UCSD-AML1 (cell line): ENCODE measurements at regions not wholly inside any gene's neighbourhood (a gene's known extent, or its start where the extent isn't known, plus 50 kb on each side); places are given as distances from the start of the nearest gene placed in this dataset.

ENCODE experiments used
- DNase-seq: peaks from one replicate; lab custom pipeline; 2025; ENCODE audit not compliant: unreplicated experiment; lab: John Stamatoyannopoulos, UW

DNA sequence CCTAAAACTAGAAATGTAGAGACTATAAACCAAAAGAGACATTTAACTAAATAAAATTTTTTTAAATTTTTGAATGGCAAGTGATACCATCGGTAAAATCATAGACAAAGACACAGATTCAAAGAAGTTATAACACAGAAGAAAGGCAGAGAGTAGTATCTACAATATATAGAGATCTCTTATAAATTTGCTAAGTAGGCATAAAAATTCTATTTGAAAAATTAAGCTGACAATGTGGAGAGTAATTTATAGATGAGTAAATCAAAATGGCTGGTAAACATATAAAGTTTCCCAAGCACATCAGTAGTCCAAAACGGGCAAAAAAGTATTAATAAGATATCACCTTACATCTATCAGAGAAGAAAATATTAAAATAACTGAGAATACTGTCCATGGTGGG is 1061.0 kb downstream of the ADGRL2 start:
- DNase-seq = no peak

DNA sequence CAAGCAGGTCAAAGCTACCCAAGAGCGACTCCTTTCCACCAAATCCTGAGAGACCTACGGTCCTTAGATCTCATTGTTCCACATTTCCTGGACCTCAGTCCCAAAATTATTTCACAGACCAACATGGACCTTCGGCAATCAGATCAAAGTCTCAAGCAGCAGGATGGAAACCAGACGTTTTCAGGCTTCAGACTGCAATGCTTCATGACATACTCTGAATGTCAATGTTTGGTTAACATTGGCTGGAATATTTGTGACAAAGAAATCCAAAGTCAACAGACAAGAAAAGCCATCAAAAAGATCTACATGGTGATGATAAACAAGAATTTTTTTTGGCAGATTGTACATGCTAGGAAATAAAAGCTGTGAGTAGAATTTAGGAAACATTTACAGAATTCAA is 1057.3 kb downstream of the ADGRL2 start:
- no peak for DNase-seq

DNA sequence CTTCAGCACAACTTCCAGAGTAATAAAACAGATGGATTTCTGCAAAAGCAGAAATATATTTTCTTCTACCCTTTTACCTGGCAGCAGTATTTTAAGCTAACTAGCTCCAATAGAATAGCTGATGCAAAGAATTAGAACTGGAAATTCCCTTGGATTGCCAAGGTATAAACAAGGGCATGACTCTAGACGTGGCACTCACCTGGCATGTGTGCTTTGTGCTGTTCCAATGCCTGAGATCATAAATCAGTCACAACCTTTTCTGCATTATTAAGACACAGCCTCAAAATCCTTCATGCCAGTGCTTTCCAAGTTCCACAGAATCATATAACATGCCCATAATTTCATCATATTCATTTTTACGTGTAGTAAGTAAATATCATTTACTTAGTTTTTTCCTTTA is 1048.7 kb downstream of the ADGRL2 start:
- no peak for DNase-seq

DNA sequence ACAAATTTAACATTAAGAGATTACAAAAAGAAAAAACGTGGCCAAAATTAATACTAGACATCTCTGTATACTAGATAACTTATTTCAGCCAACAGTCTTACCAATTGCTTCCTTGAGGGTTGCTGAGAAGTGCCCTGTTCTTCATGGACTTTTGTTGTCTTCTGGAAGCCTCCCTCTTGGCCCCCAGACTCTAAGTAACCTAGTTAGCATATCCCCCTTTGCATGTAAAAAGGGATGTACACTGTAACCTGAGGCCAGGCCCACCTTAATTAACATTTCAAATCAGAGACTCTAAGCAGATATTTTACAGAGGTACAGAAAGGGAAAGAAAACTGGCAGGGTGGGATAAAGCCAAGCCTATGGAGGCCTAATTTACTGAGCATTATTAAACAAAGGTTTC is 1047.3 kb downstream of the ADGRL2 start:
- no peak for DNase-seq

DNA sequence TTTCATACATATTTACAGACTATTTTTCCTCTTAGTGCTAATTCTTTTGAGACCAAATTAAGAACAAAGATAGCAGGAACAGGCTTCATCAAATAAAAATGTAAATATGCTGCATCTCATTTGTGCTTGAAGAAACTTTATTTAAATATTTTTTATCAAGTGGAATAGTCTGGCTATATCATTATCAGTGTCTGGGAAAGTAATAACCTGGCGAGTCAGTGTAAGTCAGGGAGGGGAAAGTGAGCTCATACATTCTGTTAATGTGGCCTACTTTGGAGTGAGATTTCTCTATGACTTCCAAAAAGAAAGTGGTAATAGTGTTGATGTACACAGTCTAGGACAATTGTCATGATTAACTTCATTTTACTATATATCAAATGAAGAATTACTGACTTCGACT is 1045.1 kb downstream of the ADGRL2 start:
- no peak for DNase-seq

DNA sequence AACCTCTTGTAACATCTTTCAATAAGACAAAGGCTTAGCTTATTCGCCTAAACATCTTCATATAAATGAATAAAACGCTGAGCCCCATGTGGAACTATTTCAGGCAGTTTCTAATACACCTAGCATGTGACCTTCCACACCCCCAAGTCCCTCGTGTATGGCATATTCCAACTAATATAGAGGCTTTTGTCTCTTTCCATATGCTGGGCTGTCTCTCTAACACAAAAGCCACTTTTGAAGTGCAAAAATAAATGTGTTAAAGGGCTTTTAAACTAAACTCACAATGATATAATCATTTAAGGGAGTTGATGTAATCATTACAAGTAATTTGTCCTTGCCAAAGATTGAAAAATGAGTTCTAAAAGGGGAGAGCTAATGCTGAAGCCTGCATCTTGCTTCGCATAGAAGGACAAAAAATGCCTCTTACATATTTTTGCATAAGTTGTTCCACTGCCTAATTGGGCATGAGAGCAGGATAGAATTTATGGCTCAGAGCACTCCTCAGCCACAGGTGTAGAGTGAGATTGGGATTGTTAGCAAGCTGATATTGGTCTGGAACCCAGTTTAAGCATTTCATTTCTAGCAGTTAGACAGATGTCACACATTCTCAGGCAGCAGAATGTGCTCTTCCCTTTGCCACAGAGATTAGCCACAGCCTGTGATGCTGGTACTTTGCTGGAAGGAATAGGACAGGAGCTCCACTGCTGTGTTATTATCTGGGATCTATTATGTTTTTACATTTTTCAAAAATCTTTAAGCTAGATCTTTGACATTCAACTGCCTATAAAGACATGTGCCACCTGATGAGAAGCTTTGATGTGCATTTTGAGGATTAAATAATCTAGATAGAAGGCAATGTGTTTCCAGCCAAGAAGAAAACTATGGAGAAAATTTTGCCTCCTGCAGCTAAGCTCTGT is 1044.4 kb downstream of the ADGRL2 start:
- no peak for DNase-seq

DNA sequence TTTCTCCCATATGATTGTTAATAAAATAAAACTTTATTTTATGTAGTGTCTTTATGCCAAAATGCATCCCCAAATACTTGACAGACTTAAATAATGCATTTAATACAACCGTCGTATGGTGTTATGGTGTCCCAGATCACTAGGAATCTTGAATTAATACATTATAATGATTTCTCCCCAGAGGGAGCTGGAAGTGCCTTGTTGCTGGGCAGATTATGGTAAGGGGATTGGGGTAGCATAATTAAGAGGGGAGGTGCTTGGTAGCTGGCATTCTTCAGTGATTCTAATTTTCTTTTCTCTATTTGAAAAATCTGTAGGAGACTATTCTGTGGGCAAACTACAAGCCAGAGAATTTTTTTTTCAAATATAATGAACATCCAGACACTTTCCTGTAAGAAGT is 1043.7 kb downstream of the ADGRL2 start:
- DNase-seq = no peak

DNA sequence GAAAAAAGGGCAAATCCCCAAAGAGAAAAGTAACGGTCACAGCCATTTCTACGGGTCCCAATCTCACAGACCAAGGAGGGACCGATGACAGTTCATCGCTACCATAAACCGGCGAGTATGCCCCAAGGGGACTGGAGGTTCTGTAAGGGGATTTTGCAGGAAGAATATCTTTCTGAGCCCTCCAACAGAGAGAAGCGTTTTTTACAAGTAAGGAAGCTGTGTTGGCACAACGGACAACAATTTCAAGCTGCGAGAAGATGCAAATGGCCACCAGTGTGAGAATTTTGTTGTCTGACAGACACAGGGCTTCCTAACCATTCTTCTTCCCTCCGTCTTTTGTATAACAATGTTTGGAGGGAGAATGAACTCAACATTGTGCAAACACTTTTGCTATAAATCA is 1043.1 kb downstream of the ADGRL2 start:
- no peak for DNase-seq

DNA sequence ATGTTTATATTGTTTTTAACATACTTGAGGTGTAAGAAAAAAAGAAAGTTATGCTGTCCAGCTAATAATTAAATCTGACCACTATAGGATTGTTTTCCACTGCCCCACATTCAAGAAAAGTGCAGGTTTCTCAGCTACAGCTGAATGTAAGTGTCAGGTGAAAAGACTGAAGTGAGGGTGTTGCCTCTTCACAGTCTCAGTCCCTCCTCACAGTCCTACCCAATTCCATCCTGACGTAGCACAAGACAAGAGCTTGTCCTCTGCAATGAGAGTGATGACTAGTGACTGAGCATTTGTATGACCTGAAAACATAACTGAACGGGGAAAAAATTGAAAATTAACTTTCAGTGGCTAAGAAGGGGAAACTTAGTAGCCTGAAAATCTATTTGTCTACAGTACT is 1039.5 kb downstream of the ADGRL2 start:
- DNase-seq = no peak

DNA sequence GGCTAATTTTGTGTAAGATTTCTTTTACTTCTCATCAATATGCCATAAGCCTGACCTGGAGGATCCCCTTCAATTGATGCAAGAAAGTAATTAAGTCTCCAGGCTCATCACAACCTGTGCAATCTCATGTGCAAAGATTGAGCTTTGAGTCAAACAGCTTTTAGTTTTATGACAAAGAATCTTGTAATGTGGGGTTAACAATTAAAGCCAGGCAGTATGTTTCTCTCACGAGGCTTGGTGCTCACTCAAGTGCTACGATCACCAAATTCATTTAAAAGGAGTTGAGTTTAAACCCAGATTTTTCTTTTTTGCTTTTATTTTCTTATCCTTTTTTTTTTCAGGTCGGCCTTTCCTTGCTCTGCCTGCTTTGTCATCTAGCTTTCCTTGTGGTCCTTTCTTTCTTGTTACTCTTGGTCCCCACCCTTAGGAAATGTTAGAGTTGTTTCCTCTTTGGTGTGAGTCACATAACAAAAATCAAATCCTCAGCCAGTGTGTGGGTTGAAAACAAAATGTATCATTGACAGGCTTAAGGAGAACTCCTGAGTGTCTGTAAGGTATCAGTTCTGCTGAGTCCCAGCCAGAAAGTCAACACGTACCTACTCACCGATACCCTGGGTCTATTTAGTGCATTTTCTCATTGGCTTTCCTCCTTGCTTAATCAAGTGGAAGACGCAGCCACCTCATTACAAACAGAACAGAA is 1037.2 kb downstream of the ADGRL2 start:
- no peak for DNase-seq

DNA sequence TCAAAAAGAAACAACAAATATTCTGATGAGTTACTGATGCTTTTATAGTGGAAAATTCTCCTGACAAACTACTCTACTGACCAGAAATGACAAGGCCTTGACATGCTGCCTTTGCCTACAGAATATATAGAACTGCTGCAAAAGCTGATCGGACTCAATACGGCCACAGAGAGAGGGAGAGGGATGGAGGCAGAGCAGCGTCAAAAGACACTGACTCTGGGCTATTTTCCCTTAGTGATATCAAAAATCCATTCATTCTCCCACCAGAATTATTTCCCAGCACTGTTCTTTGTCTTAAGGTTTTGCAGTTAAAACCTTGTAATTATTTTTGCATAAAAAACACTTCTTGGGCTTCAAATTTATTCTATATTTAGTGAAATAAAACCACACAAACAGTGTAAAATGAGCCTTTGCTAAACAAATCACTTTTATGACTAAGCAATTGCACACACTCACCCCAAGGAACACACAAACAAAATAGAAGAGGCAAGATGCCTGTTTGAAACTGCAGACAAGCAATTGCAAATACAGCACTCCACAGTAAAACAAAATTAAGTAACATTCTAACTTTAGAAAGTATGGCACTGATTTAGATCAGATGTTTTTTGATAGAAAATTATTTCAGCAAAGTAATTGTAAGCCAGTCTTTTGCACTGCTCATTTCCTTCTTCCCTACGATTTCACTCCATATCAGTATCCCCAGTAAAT is 1036.4 kb downstream of the ADGRL2 start:
- DNase-seq = no peak

DNA sequence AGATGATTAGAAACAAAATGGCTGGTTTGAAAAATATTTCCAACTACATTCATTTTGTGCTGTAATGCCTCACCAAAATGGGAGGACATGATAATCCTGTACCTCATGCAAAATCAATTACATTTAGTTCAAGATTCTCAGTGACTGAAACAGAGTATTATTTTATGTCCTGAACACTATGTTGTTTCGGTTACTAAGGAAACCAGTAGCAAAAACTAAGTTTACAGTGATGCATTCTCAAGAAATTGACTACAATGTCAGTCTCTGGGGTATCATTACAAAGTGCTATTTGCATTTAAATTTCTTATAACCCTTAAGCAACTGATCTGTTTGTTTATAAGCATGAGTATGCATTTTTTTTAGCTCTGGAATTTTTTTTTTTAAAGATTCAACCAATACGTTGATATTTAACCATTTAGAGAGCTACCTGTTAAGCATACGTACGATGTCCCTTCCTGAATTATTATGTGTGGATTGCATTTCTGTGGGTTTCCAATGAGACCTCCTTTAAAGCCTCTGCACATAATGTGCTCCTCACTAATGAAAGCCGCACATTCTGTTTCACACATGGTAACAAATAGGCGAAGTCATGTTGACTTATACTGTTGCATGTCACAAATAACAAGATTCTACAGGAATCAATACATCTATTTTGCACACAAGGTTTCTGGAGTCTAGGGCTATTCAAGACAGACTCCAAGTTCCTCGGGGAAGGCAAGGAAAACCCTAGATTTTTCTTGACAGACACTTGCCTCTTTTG is 1035.7 kb downstream of the ADGRL2 start:
- no peak for DNase-seq

DNA sequence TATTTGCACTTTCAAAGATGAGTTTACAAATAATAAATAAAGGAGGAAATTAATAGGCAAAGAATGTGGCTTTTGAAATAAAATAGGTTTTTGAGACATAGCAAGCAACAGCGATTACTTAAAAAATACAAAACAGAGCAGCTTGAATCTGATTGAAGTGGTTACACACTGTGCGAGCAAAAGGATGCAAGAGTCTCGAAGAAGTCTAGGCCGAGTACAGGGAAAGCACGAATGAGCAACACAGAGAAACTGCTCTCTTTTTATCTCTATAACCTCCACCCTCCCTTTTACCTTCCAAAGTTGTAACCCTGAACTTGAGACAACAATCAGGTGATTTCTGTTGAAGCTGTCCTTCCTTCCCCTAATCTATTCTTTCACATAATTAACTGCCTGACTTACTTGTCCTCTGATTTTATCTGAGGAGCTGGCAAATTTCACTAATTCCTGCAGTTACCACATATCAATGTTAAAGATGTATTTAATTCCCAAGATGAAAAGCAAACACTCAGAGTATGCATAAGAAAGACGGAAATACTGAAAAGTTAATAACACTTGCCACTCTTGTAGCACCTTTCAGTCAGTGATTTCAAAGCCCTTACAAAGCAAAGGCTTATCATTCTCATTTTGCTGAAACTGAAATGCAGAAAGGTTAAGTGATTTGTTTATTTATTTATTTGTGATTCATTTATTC is 1030.1 kb downstream of the ADGRL2 start:
- DNase-seq = no peak

DNA sequence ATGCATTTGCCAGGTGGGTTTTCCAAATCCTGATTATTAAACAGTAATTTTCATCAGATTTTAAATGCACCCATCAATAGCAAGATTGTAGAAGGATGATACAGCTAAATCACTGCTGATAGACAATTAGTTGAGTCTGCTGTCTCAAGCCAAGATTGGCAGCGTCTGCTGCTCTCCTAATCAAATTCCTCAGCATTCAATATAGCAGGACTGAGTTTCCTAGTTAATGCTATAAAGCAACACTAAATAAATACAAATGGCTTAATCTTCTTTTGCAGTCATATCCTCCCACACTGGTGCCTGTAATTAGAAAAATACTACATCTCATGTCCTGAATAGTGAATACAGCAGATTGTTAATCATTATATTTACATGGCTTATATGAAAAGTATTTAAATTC is 1028.8 kb downstream of the ADGRL2 start:
- DNase-seq = no peak

DNA sequence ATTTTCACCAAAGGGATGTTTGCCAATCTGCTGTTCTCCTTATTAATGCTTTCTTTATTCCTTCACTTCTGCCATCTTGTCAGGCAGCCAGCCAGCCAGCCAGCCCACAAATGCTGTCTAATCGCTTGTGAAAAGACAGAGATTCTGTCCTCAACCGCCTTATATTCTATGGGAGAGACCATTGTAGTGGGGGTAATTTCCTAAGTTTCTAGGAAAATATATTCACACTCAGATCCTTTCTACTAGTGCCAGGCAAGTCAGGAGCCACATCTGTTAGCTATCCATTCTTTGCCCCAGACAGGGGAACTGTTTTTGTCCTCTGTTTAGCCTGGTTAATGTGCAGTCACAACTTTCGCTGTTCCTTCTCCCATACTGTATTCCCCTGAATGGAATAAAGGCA is 1023.1 kb downstream of the ADGRL2 start:
- DNase-seq = no peak

DNA sequence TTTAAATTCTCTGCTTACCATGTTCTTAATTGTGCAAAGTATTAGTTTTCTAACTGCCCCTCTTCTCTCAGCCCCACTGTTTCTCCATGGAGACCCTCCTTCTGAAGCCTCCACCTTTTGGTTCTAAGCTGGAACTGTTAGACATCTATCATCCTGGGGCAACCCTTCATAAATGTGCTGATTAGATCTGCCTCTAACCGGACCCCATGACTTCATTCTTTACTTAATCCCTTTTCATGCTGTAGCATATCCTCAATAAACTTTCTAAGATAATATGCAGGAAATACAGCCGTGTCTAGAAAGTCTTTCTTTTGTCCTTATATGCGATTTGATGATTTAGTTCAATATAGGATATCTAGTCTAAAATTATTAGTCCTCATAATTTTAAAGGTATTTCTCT is 1020.1 kb downstream of the ADGRL2 start:
- DNase-seq = no peak

DNA sequence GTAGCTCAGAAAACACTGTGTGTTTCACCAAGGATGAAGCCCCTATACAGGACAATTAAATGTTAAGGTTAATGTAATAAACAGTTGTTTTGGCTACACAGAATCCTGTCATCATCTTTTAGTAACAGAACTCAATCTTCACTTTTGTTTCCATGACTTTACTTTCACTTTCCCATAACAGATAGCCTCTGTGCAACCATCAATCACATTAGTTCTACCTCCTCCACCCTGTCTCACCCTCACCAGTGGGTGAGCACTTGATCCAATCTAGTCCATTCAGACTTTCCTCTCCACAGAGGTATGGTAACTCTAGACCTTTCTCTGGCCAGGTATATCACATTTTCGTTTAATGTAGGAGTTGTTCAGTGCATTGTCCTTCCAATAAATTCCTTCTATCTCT is 1018.5 kb downstream of the ADGRL2 start:
- no peak for DNase-seq

DNA sequence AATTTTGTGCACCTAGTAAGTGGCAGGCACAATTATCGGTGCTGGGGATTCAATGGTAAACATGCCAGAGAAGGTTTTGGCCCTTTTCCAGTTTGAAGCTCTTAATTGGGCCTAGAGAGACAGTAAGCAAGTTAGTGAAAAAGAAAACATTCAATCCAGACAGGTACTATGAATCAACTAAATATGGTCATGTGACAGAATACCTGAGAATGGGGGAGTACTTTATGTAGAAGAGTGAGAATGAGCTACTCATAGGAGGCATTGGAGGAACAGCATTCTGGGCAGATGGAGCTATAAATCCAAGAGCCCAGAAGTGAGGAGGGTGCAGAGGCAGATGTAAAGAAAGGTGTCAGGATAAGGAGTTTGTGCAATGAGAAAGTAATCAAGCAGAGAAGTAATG is 1017.9 kb downstream of the ADGRL2 start:
- DNase-seq = no peak

DNA sequence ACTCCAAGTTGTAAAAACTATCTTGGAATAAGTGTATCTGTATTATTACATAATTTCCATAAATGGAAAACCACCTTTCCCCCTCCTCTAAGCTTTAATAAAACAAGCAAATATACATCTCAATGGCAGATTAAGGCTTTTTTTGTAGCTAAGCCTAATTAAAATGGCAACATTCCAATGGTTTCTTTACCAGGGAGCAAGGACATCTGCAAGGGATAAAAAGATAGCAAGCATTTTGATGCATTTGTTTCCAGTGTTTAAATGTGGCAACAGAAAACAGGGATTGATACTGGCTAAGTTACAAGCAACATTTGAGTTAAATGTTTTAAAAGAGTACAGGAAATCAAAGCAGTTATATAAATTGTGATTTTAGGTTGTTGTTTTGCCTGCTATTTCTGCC is 1012.7 kb downstream of the ADGRL2 start:
- DNase-seq = no peak

DNA sequence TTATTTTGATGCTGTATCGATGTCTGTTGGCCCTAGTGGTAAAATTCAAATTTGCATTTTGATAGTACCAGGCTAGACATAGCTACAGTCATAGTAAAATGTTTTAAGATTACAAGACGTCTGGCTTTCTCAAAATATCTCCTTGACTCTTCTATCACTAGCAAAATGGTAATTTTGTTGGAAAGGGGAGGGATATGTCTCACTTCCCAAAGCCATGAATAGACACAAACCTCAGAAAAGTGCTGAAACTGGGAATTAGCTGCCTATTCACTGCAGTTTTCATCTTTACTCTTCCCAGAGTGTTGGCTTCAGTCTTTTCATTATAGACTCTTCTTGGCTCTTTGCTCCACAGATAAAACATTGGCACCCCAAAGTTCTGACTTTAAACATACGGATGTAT is 1009.9 kb downstream of the ADGRL2 start:
- no peak for DNase-seq

DNA sequence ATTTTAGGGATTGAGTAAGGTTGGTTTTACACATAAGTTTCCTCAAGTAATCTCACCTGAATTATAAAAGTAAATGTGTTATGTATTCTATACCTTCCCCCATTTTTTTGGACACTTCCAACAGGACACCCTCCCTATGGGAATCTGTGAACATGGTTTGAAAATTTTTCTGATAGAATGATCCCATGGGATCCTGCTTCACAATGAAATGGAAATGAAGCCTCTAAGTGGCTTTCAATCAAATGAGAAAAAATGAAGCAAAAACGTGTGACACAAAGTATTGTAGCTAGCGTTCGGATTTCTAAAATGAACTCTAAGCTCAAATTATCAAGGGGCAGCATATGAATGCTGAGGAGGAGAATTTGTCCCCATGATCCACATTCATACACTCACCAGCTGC is 1006.8 kb downstream of the ADGRL2 start:
- no peak for DNase-seq
